GM19324 (cell line): ENCODE measurements at regions not wholly inside any gene's neighbourhood (a gene's known extent, or its start where the extent isn't known, plus 50 kb on each side); places are given as distances from the start of the nearest gene placed in this dataset.
"Not testable (repeated sequence)": the region's sequence is repeated elsewhere in the genome, so short reads cannot be mapped to it uniquely, and the experiment has no call there.

Experiments used
- ATAC-seq: cut with Tn5 transposase; IDR thresholded peaks from one replicate; pipeline ENCODE4 v1.9.1; 2021; ENCODE audit warnings: mild to moderate bottlenecking, moderate library complexity; ENCODE audit not compliant: unreplicated experiment, low FRiP score

- ATAC-seq = no peak
Measured at GRCh38 chr1:60828944-60829343, 253.4 kb upstream of the NFIA start.

- ATAC-seq = no peak
Measured at GRCh38 chr1:60826320-60827094, 255.9 kb upstream of the NFIA start.

- no peak for ATAC-seq
Measured at GRCh38 chr1:60825593-60825992, 256.8 kb upstream of the NFIA start.

- ATAC-seq = no peak
Measured at GRCh38 chr1:60823151-60823550, 259.2 kb upstream of the NFIA start.

- ATAC-seq = no peak
Measured at GRCh38 chr1:60822252-60822651, 260.1 kb upstream of the NFIA start.

- ATAC-seq = no peak
Measured at GRCh38 chr1:60821156-60821555, 261.2 kb upstream of the NFIA start.

GRCh38 chr1:60818969-60819701, 263.2 kb upstream of the NFIA start:
- ATAC-seq = no peak

GRCh38 chr1:60813071-60813470, 269.3 kb upstream of the NFIA start:
- no peak for ATAC-seq

GRCh38 chr1:60809204-60809980, 273.0 kb upstream of the NFIA start:
- no peak for ATAC-seq

GRCh38 chr1:60808676-60809075, 273.7 kb upstream of the NFIA start:
- ATAC-seq = no peak

- no peak for ATAC-seq
Measured at GRCh38 chr1:60802884-60803283, 279.5 kb upstream of the NFIA start.

GRCh38 chr1:60797351-60797750, 285.0 kb upstream of the NFIA start:
- no peak for ATAC-seq

- no peak for ATAC-seq
Measured at GRCh38 chr1:60791226-60791625, 291.1 kb upstream of the NFIA start.

GRCh38 chr1:60773099-60773498, 309.3 kb upstream of the NFIA start:
- not testable (repeated sequence) for ATAC-seq

- ATAC-seq = no peak
Measured at GRCh38 chr1:60769082-60769481, 313.3 kb upstream of the NFIA start.

- no peak for ATAC-seq
Measured at GRCh38 chr1:60765204-60765603, 317.2 kb upstream of the NFIA start.

GRCh38 chr1:60764489-60764888, 317.9 kb upstream of the NFIA start:
- no peak for ATAC-seq

GRCh38 chr1:60763741-60764140, 318.6 kb upstream of the NFIA start:
- no peak for ATAC-seq

GRCh38 chr1:60762911-60763310, 319.4 kb upstream of the NFIA start:
- no peak for ATAC-seq

- no peak for ATAC-seq
Measured at GRCh38 chr1:60762176-60762575, 320.2 kb upstream of the NFIA start.

GRCh38 chr1:60759291-60759690, 323.1 kb upstream of the NFIA start:
- no peak for ATAC-seq
